Right lobe of liver (tissue), 6 donors: ENCODE measurements at regions not wholly inside any gene's neighbourhood (a gene's known extent, or its start where the extent isn't known, plus 50 kb on each side); places are given as distances from the start of the nearest gene placed in this dataset.

Experiments used
- ATAC-seq, 4 donors: fragments of 200-7000 bp; cut with Tn5 transposase; one replicate each; pipeline ENCODE4 v1.9.1; 2020; ENCODE audit warnings: mild to moderate bottlenecking in 4 of 4, moderate library complexity in 4 of 4
- DNase-seq, 3 donors: peaks; one replicate each; pipeline ENCODE4 v3.0.0-alpha.2; 2020
- H3K27ac ChIP-seq, 3 donors: fragments of 200-600 bp; one replicate each; pipeline ENCODE4 v1.8.0; 2022
- H3K27me3 ChIP-seq, 2 donors: fragments of 200-600 bp; one replicate each; pipeline ENCODE4 v1.8.0; 2022
- H3K36me3 ChIP-seq, 4 donors: fragments of 200-600 bp; sonication (generic) in 1 of 4; one replicate each; pipeline versions ENCODE4 v1.5.1 to v1.8.0; 2017 to 2022; ENCODE audit warnings: control low read depth in 1 of 4
- H3K4me1 ChIP-seq, 4 donors: fragments of 200-600 bp; sonication (generic) in 1 of 4; one replicate each; pipeline versions ENCODE4 v1.5.1 to v1.8.0; 2017 to 2022; ENCODE audit warnings: control low read depth in 1 of 4
- H3K4me3 ChIP-seq, 3 donors: fragments of 200-600 bp; one replicate each; pipeline ENCODE4 v1.8.0; 2022
- H3K9me3 ChIP-seq, 4 donors: fragments of 200-600 bp; sonication (generic) in 1 of 4; one replicate each; pipeline versions ENCODE4 v1.5.1 to v1.8.0; 2017 to 2022; ENCODE audit warnings: control low read depth in 1 of 4
- POLR2A ChIP-seq: fragments of 450-650 bp; IDR thresholded peaks from one replicate; pipeline ENCODE4 v1.6.1; 2017; ENCODE audit warnings: antibody characterized with exemption, mild to moderate bottlenecking
- WGBS: methylation state at CpG from one replicate; pipeline ENCODE4 v1.1.6; 2018; ENCODE audit warnings: low coverage, low lambda C conversion rate; ENCODE audit not compliant: insufficient coverage; ENCODE audit errors: missing lambda C conversion rate; 5-methylcytosine and 5-hydroxymethylcytosine counted together
- intact Hi-C, 2 donors: fragments of 100-400 bp; cut with DNase I; formaldehyde crosslinking; loops; one replicate each; pipeline versions ENCODE4 v1.11.2 to v1.14.1; 2022
- TF ChIP-seq, protein P1 (sequence below), 4 donors: fragments of 200-600 bp in 3 of 4; fragments of 450-650 bp in 1 of 4; IDR thresholded peaks; one replicate each; pipeline versions ENCODE4 v1.5.1 to v1.8.0; 2016 to 2022; ENCODE audit warnings: antibody characterized with exemption in 4 of 4, mild to moderate bottlenecking in 2 of 4
- donor health status: DM: no; HTN: yes; CAD: no.
- donor health status: DM: no; HTN: no; CAD: no.
- donor health status: DM: no; HTN: no; CAD: no.
- donor health status: DM: no; HTN: yes; CAD: no.
- donor health status: DM: no; HTN: yes; CAD: no.

DNA sequence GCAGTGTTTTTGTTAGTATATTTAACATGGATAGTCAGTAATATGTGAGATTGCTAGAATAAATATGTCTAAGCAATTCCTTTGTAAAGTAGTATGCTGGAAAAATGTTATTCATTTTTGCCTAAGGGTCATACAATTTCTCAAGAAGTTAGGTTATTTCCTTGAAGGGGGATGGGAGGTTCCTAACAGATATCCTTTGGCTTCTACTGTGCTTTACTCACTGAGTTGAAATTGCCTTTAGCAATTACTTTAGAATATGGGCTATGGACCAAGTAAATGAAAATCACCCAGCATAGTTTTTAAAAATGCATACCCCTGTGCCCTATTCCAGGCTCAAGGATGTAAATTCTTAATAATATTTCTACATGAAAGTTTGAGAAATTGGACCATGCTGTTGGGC lies 1386.4 kb upstream of the SLC39A10 start:
- Histone ChIP-seq H3K4me1 (no peaks in the 10 kb centered on the region), H3K4me3 (no peak overlapping the region), H3K27me3 (no peaks in the 10 kb centered on the region), H3K9me3 (no peaks in the 10 kb centered on the region), H3K36me3 (no peaks in the 10 kb centered on the region), H3K27ac (no peak overlapping the region)
- intact Hi-C loops, result no loop called here
- ATAC-seq, result no peak
- no peak for DNase-seq
- TF ChIP-seq, protein P1, sequence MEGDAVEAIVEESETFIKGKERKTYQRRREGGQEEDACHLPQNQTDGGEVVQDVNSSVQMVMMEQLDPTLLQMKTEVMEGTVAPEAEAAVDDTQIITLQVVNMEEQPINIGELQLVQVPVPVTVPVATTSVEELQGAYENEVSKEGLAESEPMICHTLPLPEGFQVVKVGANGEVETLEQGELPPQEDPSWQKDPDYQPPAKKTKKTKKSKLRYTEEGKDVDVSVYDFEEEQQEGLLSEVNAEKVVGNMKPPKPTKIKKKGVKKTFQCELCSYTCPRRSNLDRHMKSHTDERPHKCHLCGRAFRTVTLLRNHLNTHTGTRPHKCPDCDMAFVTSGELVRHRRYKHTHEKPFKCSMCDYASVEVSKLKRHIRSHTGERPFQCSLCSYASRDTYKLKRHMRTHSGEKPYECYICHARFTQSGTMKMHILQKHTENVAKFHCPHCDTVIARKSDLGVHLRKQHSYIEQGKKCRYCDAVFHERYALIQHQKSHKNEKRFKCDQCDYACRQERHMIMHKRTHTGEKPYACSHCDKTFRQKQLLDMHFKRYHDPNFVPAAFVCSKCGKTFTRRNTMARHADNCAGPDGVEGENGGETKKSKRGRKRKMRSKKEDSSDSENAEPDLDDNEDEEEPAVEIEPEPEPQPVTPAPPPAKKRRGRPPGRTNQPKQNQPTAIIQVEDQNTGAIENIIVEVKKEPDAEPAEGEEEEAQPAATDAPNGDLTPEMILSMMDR (IDR thresholded peaks at IDR 0.05), result no peak
- no peak for TF ChIP-seq POLR2A

DNA sequence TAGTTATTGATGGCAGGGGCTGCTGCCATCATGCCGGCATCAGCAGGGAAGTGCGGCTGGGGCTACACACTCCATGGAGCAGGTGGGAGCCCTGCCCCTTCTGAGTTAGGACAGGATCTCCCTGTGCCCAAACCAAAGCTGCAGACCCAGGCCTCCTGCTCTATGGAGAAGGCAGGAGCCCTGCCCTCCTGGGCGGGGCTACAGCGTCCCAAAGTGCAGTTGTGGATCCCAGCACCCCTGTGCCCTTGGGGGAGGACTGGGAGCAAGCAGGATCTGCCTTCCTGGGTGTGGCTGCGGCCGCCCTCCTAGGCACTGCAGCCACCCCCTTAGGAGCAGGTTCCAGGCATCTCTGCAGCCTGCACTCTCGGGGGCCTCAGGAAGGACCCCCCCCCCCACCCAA lies 1392.4 kb upstream of the SLC39A10 start:
- DNase-seq, result no peak
- Histone ChIP-seq H3K36me3 (no peaks in the 10 kb centered on the region), H3K27ac (no peak overlapping the region), H3K4me3 (no peak overlapping the region), H3K9me3 (no peaks in the 10 kb centered on the region), H3K27me3 (no peaks in the 10 kb centered on the region), H3K4me1 (no peaks in the 10 kb centered on the region)
- WGBS, result 67% methylated on average over 3 of the region's 7 CpGs
- TF ChIP-seq POLR2A, result no peak
- TF ChIP-seq, protein P1 (IDR thresholded peaks at IDR 0.05), result no peak
- intact Hi-C loops, result no loop called here
- ATAC-seq, result no peak

DNA sequence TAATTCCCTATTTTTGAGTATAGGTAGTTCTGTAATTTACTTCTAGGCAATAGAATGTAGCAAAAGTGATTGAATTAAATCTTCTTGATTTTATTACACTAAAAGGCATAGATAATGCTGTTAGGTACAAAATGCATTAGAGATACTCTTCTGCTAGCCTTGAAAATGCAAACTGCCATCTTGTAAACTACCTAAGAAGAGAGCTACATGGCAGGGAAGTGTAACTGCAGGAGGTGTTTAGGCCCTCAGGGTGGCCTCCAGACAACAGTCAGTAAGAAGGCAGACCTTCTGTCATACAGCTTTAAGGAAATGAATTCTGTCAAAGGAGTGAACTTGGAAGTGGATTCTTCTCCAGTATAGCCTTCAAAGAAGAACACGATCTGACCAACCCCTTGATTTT lies 1396.8 kb upstream of the SLC39A10 start:
- no peaks in the 10 kb centered on the region for H3K27me3 ChIP-seq
- H3K4me1 ChIP-seq, result no peaks in the 10 kb centered on the region
- DNase-seq, result no peak
- H3K9me3 ChIP-seq, result no peaks in the 10 kb centered on the region
- H3K27ac ChIP-seq, result no peak overlapping the region
- TF ChIP-seq, protein P1 (IDR thresholded peaks at IDR 0.05), result no peak
- TF ChIP-seq POLR2A, result no peak
- no peak overlapping the region for H3K4me3 ChIP-seq
- ATAC-seq, result no peak
- 69% methylated on average over 1 of the region's 1 CpG for WGBS
- intact Hi-C loops, result no loop called here
- no peaks in the 10 kb centered on the region for H3K36me3 ChIP-seq

DNA sequence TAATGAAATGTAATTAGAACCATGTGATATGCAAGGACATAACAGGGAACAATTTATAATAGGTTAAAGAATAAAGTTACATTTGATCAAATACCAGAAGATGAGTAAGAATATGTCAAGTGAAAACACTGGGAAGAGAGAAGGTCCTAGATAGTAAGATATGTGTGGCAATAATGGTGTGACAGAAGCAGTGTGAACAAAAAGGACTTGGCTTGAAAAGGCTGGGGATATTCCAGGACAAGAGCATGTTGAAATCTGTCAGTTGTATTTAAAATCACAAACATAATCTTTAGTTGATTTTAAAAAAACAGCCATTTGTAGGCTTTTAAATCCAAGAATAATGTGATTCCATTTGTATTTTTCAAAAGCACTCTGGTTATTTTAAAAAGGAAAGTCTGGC lies 1399.9 kb upstream of the SLC39A10 start:
- intact Hi-C loops, result no loop called here
- no peaks in the 10 kb centered on the region for H3K36me3 ChIP-seq
- no peaks in the 10 kb centered on the region for H3K4me1 ChIP-seq
- H3K4me3 ChIP-seq, result no peak overlapping the region
- ATAC-seq (no peak), DNase-seq (no peak)
- H3K27ac ChIP-seq, result no peak overlapping the region
- no peaks in the 10 kb centered on the region for H3K9me3 ChIP-seq
- no peaks in the 10 kb centered on the region for H3K27me3 ChIP-seq
- TF ChIP-seq, protein P1 (IDR thresholded peaks at IDR 0.05), result no peak
- TF ChIP-seq POLR2A, result no peak

DNA sequence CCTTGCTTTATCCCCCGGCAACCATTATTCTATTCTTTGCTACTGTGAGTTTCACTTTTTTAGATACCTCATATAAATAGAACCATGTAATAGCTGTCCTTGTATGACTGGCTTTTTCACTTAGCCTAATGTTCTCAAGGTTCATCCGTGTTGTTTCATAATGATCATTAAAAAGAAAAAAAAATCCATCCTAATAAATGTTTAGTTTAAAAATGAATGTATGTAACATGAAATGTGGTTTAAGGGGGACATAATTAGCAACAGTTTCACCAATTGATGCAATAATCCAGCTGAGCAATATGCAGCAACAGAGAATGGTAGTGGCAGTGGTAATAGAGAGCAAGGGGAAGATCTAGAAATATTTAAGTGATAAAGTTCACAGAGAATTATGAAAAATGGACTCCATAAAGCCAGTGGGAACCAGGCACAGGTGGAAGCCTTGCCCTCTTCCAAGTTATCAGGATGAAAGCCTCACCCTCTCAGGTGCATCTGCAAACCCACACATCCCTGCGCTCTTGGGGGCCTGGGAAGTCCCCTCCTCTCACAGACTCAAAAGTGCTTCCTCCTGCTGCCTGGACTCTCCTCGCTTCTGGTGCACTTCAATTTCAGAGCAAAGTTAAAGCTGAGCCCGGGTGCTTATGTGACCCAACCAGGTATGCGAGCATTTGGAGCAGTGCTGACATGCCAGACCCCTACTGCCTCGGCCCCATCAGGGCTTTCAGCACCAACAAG lies 1403.3 kb upstream of the SLC39A10 start:
- no peaks in the 10 kb centered on the region for H3K36me3 ChIP-seq
- no peak overlapping the region for H3K4me3 ChIP-seq
- DNase-seq (no peak), ATAC-seq (no peak)
- no peak overlapping the region for H3K27ac ChIP-seq
- TF ChIP-seq POLR2A, result no peak
- TF ChIP-seq, protein P1 (IDR thresholded peaks at IDR 0.05), result no peak
- WGBS, result 61% methylated on average over 2 of the region's 7 CpGs
- no peaks in the 10 kb centered on the region for H3K9me3 ChIP-seq
- no peaks in the 10 kb centered on the region for H3K4me1 ChIP-seq
- H3K27me3 ChIP-seq, result no peaks in the 10 kb centered on the region
- intact Hi-C loops, result no loop called here
